HCT116 (cell line): ENCODE measurements at regions not wholly inside any gene's neighbourhood (a gene's known extent, or its start where the extent isn't known, plus 50 kb on each side); places are given as distances from the start of the nearest gene placed in this dataset.

Experiments used
- ATAC-seq: fragments of 200-7000 bp; cut with Tn5 transposase; 2 replicates; pipeline ENCODE4 v1.9.1; 2020; ENCODE audit warnings: mild to moderate bottlenecking, moderate library complexity
- BruUV-seq: library from RNA; stranded (reverse); fragments of 400-500 nt; replicated peaks from 2 replicates; lab custom pipeline; 2021; lab: Mats Ljungman, UMichigan
- CTCF ChIA-PET: fragments of 300-600 bp; sonication (Branson Sonifier 250); formaldehyde crosslinking; loops from one replicate; lab custom pipeline; 2021; ENCODE audit warnings: antibody characterized with exemption; lab: Charles Lee
- POLR2A ChIA-PET: fragments of 300-600, 350-600 bp; sonication (Branson Sonifier 250); formaldehyde crosslinking; loops from one replicate; lab custom pipeline; 2021; ENCODE audit warnings: antibody characterized with exemption; lab: Charles Lee
- RAD21 ChIA-PET, 2 experiments: fragments of 300-600 bp; sonication (Branson Sonifier 250); formaldehyde crosslinking; loops; one replicate each; lab custom pipeline; 2023; ENCODE audit warnings: low total read pairs in 2 of 2; ENCODE audit not compliant: uncharacterized antibody in 2 of 2, unreplicated experiment in 2 of 2, low non-redundant PET in 1 of 2; lab: Charles Lee
- DNase-seq: peaks from one replicate; pipeline ENCODE4 v3.0.0-alpha.2; 2010; ENCODE audit warnings: low read depth, low spot score
- H2AFZ ChIP-seq: fragments of 200-600 bp; shearing (Covaris generic), sonication (generic); 2 replicates; pipeline ENCODE4 v1.6.1; 2017; ENCODE audit warnings: low read depth, mixed run types, mixed read lengths, antibody characterized with exemption, low read length; ENCODE audit not compliant: poor library complexity, severe bottlenecking
- H3K27ac ChIP-seq: 2 replicates; pipeline ENCODE4 v1.5.1; 2012; ENCODE audit warnings: low read depth, low read length
- H3K27me3 ChIP-seq: fragments of 200-600 bp; sonication (generic); 2 replicates; pipeline ENCODE4 v1.6.1; 2016; ENCODE audit warnings: mixed run types, low read length, mixed read lengths; ENCODE audit not compliant: insufficient read depth
- H3K36me3 ChIP-seq, 2 experiments: fragments of 200-500 bp in 1 of 2; fragments of 200-600 bp in 1 of 2; sonication (Bioruptor generic) in 1 of 2; sonication (generic) in 1 of 2; 2 replicates each; pipeline versions ENCODE4 v1.5.1 to v1.6.1; 2014 to 2016; ENCODE audit warnings: low read length in 2 of 2, inconsistent platforms in 1 of 2, mixed read lengths in 1 of 2, mixed run types in 1 of 2; ENCODE audit not compliant: insufficient read depth in 2 of 2, control insufficient read depth in 1 of 2
- H3K4me1 ChIP-seq, 2 experiments: fragments of 200-600 bp in 1 of 2; sonication (generic) in 1 of 2; 2 replicates each; pipeline versions ENCODE4 v1.5.1 to v1.6.1; 2012 to 2017; ENCODE audit warnings: low read length in 2 of 2, inconsistent platforms in 1 of 2, mild to moderate bottlenecking in 1 of 2, mixed read lengths in 1 of 2, mixed run types in 1 of 2, moderate library complexity in 1 of 2; ENCODE audit not compliant: insufficient read depth in 2 of 2, control insufficient read depth in 1 of 2
- H3K4me2 ChIP-seq: fragments of 200-600 bp; sonication (generic); 2 replicates; pipeline ENCODE4 v1.6.1; 2017; ENCODE audit warnings: mixed run types, low read length, mixed read lengths
- H3K4me3 ChIP-seq, 2 experiments: fragments of 200-600 bp in 1 of 2; sonication (generic) in 1 of 2; replicated peaks in 1 of 2; 2 replicates each; pipeline ENCODE4 v1.5.1; 2011 to 2016; ENCODE audit warnings: low read length in 2 of 2, control low read depth in 1 of 2, low read depth in 1 of 2, mild to moderate bottlenecking in 1 of 2, mixed read lengths in 1 of 2, mixed run types in 1 of 2
- H3K79me2 ChIP-seq: fragments of 200-600 bp; sonication (generic); 2 replicates; pipeline ENCODE4 v1.6.1; 2017; ENCODE audit warnings: mild to moderate bottlenecking, mixed run types, low read length, moderate library complexity, mixed read lengths; ENCODE audit not compliant: insufficient read depth
- H3K9ac ChIP-seq: fragments of 200-600 bp; sonication (generic); 2 replicates; pipeline ENCODE4 v1.6.1; 2016; ENCODE audit warnings: low read length, mixed read lengths
- H3K9me2 ChIP-seq: fragments of 200-600 bp; sonication (generic), shearing (Covaris generic); 2 replicates; pipeline ENCODE4 v1.6.1; 2017; ENCODE audit warnings: mixed run types, mild to moderate bottlenecking, moderate library complexity; ENCODE audit not compliant: insufficient read depth
- H3K9me3 ChIP-seq, 2 experiments: fragments of 200-500 bp in 1 of 2; fragments of 200-600 bp in 1 of 2; sonication (Bioruptor generic) in 1 of 2; sonication (generic) in 1 of 2; 2 replicates each; pipeline ENCODE4 v1.6.1; 2014 to 2017; ENCODE audit warnings: low read length in 2 of 2, mixed read lengths in 2 of 2, inconsistent platforms in 1 of 2, low read depth in 1 of 2, mild to moderate bottlenecking in 1 of 2, mixed run types in 1 of 2, moderate library complexity in 1 of 2; ENCODE audit not compliant: control insufficient read depth in 1 of 2, insufficient read depth in 1 of 2
- H4K20me1 ChIP-seq: fragments of 200-600 bp; sonication (generic), shearing (Covaris generic); 2 replicates; pipeline ENCODE4 v1.6.1; 2017; ENCODE audit warnings: mixed run types, mild to moderate bottlenecking, moderate library complexity; ENCODE audit not compliant: insufficient read depth
- EZH2 ChIP-seq: fragments of 200-600 bp; sonication (generic); IDR thresholded peaks from 2 replicates; pipeline ENCODE4 v1.6.1; 2017; ENCODE audit warnings: antibody characterized with exemption, mixed run types
- EZH2phosphoT487 ChIP-seq: fragments of 200-600 bp; IDR thresholded peaks from 2 replicates; pipeline ENCODE4 v1.6.1; 2018; ENCODE audit warnings: antibody characterized with exemption, borderline replicate concordance
- JUND ChIP-seq: IDR thresholded peaks from 2 replicates; pipeline ENCODE4 v1.6.1; 2012
- RAD21 ChIP-seq: IDR thresholded peaks from 2 replicates; pipeline ENCODE4 v1.6.1; 2012; ENCODE audit warnings: low read depth, mild to moderate bottlenecking
- SRF ChIP-seq: IDR thresholded peaks from 2 replicates; pipeline ENCODE4 v1.6.1; 2012; ENCODE audit warnings: low read depth
- TCF7L2 ChIP-seq: IDR thresholded peaks from 2 replicates; pipeline ENCODE4 v1.7.0; 2011; ENCODE audit warnings: borderline replicate concordance, inconsistent platforms; ENCODE audit not compliant: insufficient read depth, insufficient read length; ENCODE audit errors: extremely low read depth
- ZFX ChIP-seq: fragments of 450-650 bp; IDR thresholded peaks from 2 replicates; pipeline ENCODE4 v1.6.1; 2017
- intact Hi-C: fragments of 100-400 bp; cut with micrococcal nuclease; formaldehyde crosslinking; loops from 2 replicates; pipeline ENCODE4 v1.10.0; 2022
- TF ChIP-seq, protein P1 (sequence below): IDR thresholded peaks from 2 replicates; pipeline ENCODE4 v1.6.1; 2011; ENCODE audit warnings: mild to moderate bottlenecking, low read length, moderate library complexity; ENCODE audit not compliant: insufficient replicate concordance; ENCODE audit errors: extremely low read depth
- TF ChIP-seq, protein P2 (sequence below): IDR thresholded peaks from 2 replicates; pipeline ENCODE4 v1.6.1; 2012; ENCODE audit warnings: low read depth

DNA sequence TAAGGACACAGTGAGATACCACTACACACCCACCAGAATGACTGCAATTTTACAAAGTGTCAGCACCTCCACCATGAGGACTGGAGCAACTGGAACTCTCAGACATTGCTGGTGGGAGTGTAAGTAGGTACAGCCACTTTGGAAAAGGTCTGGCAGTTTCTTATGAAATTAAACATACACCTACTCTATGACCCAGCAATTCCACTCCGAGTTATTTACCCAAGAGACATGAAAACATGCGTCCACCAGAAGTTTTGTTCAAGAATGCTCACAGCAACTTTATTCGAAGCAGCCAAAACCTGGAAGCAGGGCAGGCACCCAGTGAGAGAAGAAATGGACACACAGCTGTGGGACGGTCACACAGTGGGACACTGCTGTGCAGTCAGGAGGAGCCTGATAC lies 384.0 kb downstream of the SOX9 start:
- peaks cover 11% of the 10 kb centered on the region; the same call in 1 of the 2 replicates for H4K20me1 ChIP-seq
- H3K9me2 ChIP-seq = no peaks in the 10 kb centered on the region
- H3K36me3 ChIP-seq = no peaks in the 10 kb centered on the region
- peaks cover 81% of the 10 kb centered on the region for H3K79me2 ChIP-seq
- intact Hi-C loops = no loop called here
- BruUV-seq = no TSS peak
- ChIA-PET POLR2A (no interaction called here), CTCF (no interaction called here), RAD21 (no interaction called here)
- H3K9me3 ChIP-seq = no peaks in the 10 kb centered on the region
- DNase-seq = no peak
- no peak overlapping the region for H2AFZ ChIP-seq
- no peak overlapping the region for H3K4me2 ChIP-seq
- no peaks in the 10 kb centered on the region for H3K27me3 ChIP-seq
- H3K4me3 ChIP-seq = no peak overlapping the region
- no peak for ATAC-seq
- no peak overlapping the region for H3K27ac ChIP-seq
- H3K9ac ChIP-seq = no peak overlapping the region
- peaks cover 0 to 6% of the 10 kb centered on the region in 2 experiments; a peak in 1 of 4 replicates for H3K4me1 ChIP-seq
- no peak for TF ChIP-seq ZFX
- no peak for TF ChIP-seq EZH2
- TF ChIP-seq TCF7L2 = no peak
- TF ChIP-seq, protein P1, sequence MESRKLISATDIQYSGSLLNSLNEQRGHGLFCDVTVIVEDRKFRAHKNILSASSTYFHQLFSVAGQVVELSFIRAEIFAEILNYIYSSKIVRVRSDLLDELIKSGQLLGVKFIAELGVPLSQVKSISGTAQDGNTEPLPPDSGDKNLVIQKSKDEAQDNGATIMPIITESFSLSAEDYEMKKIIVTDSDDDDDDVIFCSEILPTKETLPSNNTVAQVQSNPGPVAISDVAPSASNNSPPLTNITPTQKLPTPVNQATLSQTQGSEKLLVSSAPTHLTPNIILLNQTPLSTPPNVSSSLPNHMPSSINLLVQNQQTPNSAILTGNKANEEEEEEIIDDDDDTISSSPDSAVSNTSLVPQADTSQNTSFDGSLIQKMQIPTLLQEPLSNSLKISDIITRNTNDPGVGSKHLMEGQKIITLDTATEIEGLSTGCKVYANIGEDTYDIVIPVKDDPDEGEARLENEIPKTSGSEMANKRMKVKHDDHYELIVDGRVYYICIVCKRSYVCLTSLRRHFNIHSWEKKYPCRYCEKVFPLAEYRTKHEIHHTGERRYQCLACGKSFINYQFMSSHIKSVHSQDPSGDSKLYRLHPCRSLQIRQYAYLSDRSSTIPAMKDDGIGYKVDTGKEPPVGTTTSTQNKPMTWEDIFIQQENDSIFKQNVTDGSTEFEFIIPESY = no peak
- TF ChIP-seq, all 23 proteins: peak for 0

DNA sequence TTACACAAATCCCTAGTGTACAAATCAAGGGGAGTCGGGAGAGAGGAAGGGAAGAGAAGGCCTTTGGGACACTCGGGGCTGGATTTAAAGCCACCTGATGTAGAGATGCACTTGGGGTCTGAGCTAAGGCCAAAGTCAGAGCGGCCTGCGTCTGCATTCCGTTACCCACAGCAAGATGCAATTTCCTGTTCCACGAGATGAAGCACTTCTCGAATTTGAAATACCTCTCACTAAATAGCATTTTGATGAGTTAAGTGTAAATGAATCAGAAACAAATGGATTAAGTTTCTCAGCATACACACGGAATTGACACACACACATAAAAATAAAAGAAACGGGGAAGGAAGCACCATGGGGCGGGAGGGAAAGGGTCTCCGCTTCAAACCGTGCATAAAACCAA lies 386.0 kb downstream of the SOX9 start:
- H3K79me2 ChIP-seq = peaks cover 84% of the 10 kb centered on the region
- TF ChIP-seq, protein P2, sequence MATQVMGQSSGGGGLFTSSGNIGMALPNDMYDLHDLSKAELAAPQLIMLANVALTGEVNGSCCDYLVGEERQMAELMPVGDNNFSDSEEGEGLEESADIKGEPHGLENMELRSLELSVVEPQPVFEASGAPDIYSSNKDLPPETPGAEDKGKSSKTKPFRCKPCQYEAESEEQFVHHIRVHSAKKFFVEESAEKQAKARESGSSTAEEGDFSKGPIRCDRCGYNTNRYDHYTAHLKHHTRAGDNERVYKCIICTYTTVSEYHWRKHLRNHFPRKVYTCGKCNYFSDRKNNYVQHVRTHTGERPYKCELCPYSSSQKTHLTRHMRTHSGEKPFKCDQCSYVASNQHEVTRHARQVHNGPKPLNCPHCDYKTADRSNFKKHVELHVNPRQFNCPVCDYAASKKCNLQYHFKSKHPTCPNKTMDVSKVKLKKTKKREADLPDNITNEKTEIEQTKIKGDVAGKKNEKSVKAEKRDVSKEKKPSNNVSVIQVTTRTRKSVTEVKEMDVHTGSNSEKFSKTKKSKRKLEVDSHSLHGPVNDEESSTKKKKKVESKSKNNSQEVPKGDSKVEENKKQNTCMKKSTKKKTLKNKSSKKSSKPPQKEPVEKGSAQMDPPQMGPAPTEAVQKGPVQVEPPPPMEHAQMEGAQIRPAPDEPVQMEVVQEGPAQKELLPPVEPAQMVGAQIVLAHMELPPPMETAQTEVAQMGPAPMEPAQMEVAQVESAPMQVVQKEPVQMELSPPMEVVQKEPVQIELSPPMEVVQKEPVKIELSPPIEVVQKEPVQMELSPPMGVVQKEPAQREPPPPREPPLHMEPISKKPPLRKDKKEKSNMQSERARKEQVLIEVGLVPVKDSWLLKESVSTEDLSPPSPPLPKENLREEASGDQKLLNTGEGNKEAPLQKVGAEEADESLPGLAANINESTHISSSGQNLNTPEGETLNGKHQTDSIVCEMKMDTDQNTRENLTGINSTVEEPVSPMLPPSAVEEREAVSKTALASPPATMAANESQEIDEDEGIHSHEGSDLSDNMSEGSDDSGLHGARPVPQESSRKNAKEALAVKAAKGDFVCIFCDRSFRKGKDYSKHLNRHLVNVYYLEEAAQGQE = no peak
- TF ChIP-seq SRF = no peak
- no peak for TF ChIP-seq TCF7L2
- TF ChIP-seq ZFX = no peak
- no peak for TF ChIP-seq RAD21
- TF ChIP-seq, protein P1 = no peak
- TF ChIP-seq JUND = no peak
- TF ChIP-seq EZH2phosphoT487 = no peak
- intact Hi-C loops = no loop called here

More for the DNA sequence above, 386.0 kb downstream of the SOX9 start:
- Histone ChIP-seq H3K4me3 (no peak overlapping the region), H3K4me2 (no peak overlapping the region), H3K27me3 (no peaks in the 10 kb centered on the region), H3K9me2 (no peaks in the 10 kb centered on the region), H3K36me3 (no peaks in the 10 kb centered on the region), H2AFZ (no peak overlapping the region), H3K4me1 (peaks cover 10 to 21% of the 10 kb centered on the region in 2 experiments), H3K9me3 (no peaks in the 10 kb centered on the region), H3K27ac (no peak overlapping the region), H4K20me1 (0 out of 2 replicates have a peak, but pooled peaks cover 8% of the 10 kb centered on the region), H3K9ac (no peak overlapping the region)
- BruUV-seq = no TSS peak
- ChIA-PET CTCF (no interaction called here), POLR2A (no interaction called here), RAD21 (no interaction called here)
- no peak for ATAC-seq
- no peak for DNase-seq
